ENCODE measurements at regions not wholly inside any gene's neighbourhood (a gene's known extent, or its start where the extent isn't known, plus 50 kb on each side); places are given as distances from the start of the nearest gene placed in this dataset.

GRCh38 chr4:63795301-63795700, 613.9 kb downstream of the TECRL start:
- no peak for DNase-seq

DNA sequence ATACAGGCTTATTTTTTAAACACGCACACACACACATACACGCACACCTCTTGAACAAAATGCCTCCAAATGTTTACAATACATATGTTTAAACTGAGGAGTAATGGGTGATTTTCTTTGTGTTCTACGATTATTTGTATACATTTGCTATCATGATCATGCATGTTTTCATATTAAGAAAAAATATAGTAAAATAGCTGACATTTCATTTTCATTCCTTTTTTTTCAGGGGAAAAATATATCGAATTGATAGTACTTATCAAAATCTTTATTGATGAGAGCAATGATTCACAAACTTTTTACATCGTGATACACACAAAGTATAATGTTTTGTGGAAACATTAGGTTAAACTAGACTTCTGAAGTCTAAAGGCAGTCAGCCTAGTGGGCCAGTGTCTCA, 618.9 kb downstream of the TECRL start:
- DNase-seq = no peak

DNA sequence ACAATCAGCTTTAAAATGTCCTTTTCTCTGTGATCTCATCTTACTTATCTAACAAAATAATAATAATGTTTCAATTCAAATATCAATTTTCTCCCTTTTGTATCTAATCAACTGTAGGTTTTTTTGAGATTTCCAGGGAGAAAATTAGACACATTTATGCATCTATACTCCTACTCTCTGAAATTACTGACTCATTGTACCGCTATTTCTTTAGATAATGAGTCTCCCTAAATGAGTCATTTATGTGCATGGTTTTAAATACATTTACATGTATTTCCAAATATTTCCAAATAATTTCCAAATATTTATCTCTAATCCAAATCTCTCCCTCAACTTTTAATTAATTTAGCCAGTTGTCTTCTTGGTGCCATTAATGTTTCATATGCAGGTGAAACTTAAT, 621.0 kb downstream of the TECRL start:
- no peak for DNase-seq

GRCh38 chr4:63787326-63787725, 621.9 kb downstream of the TECRL start:
- DNase-seq = no peak

DNA sequence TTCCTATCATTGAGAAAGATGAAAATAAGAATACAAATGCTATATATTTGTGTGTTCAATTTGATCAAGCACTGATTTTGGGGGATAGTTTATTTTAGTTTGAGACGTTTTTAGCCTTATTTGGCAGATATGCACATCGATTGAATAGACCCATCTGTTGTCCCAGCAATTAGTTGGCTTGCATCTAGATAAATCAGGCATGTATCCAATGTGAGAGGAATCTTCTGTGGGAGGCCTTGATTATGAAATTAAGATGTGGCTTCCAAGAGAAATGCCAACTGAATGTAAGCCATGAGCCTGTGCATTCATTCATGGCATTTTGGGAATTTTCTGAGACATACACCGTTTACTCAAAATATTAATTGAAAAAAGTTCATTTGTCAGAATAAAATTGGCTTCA, 623.1 kb downstream of the TECRL start:
- DNase-seq = no peak

DNA sequence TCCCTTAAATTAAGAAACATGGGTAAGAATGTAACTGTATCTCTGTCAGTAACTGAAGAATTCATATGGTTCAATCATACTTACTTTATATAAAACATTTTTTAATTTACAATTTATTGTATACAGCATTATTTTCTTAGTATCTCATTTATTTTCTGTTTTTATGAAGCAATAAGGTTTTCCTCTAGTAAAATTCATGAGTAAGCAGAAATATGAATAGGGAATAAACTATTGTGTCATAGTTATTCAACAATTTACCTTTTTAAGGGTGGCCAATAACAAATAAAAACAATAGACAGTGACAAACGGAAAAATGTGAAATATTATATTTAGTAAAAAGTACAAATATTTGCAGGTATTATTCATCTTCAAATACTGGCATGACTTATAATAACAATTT, 624.4 kb downstream of the TECRL start:
- no peak for DNase-seq

DNA sequence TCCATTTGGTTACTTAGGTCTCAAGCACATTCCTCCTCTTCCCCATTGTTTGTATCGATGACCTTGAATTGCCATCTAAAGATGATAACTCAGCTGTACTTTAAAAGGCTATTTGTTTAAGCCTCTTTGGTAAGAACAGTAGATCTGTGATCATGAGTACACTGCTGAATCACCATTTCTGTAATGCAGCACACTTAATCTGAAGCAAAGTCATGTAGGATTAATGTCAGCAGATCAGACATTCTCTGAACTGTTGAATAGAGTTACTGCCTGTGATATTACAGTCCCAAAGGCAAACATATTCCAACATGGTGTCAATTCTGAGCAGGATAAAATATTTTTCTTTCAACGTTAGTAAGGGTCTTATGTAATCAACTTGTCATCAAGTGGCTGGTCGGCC, 631.6 kb downstream of the TECRL start:
- DNase-seq = no peak

- DNase-seq = no peak
Measured at GRCh38 chr4:63764400-63764799, 644.9 kb downstream of the TECRL start.

DNA sequence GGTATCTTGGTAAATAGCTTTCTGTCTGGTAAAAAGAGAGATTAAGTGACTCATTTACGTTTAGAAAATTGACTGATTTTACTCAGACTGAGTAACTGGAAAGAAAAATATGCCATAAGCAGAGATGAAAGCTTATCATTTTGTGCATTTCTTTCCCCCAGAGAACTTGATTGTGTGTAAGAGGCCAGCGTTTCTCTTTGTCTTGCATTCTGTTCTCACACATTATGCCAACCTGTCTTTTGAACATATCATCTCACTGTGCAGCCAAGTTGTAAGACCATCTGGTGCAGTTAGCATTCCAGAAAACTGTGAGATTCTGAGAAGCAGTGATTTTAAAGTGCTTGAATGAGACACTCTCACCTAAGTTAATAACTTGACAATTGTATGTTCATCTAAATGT, 651.3 kb downstream of the TECRL start:
- DNase-seq = no peak

- no peak for DNase-seq
Measured at GRCh38 chr4:63742882-63743281, 666.4 kb downstream of the TECRL start.

GRCh38 chr4:63729519-63729918, 679.7 kb downstream of the TECRL start:
- DNase-seq = no peak

DNA sequence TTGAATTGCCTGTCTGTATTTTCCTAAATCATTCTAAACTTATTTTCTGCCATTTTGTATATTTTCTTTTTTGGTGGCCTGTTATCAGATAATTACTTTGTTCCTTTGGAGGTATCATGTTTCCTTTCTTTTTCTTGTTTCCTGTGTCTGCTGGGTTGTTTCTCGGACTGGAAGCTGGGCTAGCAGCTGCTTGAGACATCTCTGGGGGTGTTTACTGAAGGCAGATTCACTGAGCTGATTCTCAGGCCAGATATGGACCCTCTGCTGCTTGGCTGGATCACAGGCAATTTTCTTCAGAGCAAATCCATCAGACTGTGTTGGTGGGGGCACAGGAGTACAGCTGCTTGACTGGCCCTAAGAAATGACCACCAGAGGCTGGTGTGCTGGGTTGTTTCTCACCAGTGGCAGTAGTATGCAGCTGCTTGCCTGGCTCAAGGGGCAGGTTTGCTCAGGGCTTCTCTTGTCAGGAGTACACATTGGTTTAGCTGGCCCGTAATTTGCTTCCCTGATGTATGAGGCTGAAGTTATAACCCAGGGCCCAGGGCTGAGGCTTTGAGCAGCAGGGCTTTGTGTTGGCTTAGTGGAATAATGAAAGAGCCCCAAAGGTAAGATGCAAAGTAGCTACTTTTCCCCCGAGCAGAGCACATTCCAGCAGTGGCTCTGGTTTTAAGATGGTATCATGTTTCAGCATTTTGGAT, 680.6 kb downstream of the TECRL start:
- no peak for DNase-seq

GRCh38 chr4:63717384-63717783, 691.9 kb downstream of the TECRL start:
- DNase-seq = no peak

DNA sequence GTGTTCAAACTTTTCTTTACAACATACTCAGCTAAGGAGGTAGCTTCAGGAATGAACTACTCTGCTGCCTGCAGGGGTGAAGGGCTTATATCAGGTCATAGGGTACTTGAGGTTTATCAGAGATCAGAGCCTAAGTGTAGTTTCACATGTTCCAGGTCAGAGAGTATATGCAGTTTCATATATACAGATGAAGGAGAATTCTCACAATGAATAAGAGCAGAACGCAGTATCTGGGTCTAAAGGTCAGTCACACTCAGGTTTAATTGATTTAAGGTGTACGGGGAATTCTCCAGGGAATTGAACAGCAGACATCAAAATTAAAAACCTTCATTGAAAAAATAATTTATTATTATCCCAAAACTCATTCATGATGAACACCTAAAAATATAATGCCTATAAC, 700.6 kb downstream of the TECRL start:
- no peak for DNase-seq

GRCh38 chr4:63700569-63700968, 708.7 kb downstream of the TECRL start:
- DNase-seq = no peak

DNA sequence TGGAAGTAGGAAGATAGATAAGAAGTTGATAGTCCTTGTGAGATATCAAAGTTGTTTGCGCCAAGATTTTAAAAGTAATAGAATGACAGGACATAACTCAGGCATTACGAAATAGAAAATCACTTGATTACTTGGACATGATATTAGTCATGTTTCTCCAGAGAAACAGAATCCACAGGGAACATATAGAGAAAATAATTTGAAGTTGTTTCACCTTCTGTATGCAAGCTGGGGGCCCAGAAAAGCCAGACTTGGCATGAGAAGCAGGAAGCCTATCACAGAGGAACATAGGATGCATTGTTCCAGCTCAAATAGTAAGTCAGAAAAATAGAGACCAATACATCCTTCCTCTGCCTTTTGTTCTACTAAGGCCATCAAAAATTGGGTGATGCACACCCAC, 715.9 kb downstream of the TECRL start:
- DNase-seq = no peak

GRCh38 chr4:63678358-63678931, 730.8 kb downstream of the TECRL start:
- DNase-seq = no peak

- no peak for DNase-seq
Measured at GRCh38 chr4:63670735-63671134, 738.5 kb downstream of the TECRL start.

DNA sequence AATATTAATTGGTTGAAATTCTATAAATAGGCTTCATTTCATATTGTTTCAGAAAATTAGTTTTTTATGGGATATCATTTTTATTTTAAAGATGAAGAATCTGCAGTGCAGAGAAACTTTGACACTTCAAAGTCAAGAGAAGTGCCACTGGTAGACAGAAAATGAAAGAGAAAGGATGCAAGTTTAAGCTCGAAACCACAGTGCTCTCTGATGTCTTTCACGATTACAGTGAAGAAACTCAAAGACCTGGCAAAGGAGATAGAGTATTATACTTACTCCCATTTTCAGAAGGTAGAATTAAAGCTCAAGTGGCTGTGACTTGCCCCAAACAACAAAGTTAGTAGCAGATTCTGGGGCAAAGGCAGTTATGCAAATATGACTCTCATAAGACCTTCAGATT, 745.4 kb downstream of the TECRL start:
- no peak for DNase-seq

- no peak for DNase-seq
Measured at GRCh38 chr4:63644396-63644795, 764.9 kb downstream of the TECRL start.

DNA sequence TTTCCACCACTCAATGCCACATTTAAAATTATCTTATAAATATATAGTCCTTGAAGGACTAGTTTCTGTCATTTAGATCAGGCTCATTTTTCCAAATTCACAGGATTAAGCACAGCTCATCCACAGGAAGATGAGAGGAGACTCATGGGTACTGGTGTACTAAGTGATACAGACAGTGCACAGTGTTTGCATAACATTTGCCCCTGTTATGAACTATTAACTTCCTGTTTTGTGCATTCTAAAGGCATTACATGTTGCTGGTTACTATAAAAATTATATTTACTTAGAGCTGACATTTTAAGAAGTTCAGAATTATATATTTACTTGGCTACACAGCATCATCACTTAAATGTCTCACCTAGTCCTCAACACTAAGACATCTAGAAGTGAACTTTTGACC, 772.0 kb downstream of the TECRL start:
- DNase-seq = no peak

DNA sequence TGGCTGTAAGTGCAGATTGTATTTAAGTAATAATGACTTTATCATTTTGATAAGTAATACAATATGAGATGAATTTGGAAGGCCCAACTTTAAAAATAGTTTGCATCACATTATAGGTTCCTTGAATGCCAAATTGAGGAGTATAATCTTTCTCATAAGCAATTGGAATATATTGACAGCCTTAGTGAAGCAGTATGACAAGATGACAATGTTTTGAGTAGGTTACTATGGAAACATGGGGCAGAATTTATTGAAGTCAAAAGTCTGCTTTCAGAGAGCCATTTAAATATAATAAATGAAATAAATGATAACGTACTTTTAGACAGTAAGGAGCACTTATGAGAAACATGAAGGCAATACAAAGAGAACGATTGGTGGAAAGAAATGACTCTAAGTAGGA, 776.4 kb downstream of the TECRL start:
- DNase-seq = no peak

DNA sequence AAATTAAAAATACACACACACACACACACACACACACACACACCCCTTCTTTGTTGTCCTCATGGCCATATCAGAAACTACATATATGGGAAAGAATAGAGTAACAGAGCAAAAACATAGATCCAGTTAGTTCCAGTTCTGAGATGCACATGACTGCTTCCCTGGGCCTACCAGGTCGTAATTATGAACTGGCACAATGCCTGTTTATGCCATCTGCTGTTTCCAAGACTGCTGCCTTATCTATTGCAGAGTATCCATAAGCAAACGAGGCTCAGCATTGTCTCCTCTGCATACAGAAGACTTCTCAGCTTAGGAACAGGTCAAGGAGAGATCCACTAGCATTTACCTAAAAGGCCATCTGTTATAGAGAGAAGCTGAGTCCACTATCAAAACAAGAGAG, 789.0 kb downstream of the TECRL start:
- no peak for DNase-seq

GRCh38 chr4:63619771-63620170, 789.5 kb downstream of the TECRL start:
- DNase-seq = no peak
